ENCODE measurements at regions not wholly inside any gene's neighbourhood (a gene's known extent, or its start where the extent isn't known, plus 50 kb on each side); places are given as distances from the start of the nearest gene placed in this dataset.

DNA sequence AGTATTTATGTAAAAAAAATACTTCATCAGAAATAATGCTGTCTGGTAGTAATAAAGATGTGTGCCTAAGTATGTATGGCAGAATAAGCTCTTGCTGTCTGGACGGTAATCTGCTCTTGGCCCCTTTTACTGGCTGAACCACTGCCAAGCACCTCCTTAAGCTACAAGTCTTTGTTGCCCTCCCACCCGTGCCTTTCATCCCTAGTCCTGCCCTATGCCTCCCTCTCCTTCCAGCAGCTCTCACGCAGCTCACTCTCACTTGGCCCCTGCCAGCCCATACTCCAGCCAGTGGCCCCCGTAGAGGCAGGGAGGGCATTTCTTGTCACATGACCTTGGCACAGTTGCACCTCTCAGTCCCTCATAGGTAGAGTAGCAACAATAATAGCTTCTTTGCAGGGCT lies 54.5 kb upstream of the NPAS2 start:
- DNase-seq (ENCODE audit: low spot score): no peak

DNA sequence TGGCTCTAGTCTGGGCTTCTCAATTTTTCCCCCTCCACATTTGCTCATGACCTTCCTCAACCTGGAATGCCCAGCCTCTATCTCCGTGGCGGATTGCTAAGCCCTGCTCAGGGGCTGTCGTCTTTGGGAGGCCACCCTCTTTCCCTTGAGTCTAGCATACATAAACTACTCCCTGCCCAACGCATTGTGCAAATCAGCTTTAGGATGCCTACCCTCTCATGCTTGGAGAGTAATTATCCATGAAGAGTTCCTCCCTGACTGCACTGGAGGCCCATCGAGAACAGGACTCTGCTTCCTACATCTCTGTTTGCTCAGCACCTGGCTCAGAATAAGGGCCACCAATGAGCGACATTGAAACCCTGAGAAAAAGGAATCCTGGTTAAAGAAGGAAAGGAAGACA lies 53.7 kb upstream of the NPAS2 start:
- no peak for DNase-seq (ENCODE audit: low spot score)

DNA sequence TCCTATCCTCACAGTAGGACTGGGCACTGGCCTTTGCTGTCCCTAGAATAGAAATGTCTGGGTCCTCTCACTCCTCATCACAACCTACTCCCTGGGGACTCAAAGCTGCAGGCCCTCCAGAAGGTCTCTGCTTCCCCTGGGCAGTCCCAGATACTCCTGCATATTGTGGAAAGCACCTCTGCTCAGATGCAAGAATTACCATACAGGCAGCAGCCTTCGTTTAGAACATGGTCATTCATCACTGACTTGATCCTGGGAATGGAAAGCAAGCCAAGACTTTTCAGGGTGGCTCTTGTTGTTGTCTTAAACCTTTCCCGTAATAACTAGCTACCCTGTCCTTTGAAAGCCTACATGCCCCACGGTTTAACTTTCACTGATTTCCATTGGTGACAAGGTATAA lies 53.1 kb upstream of the NPAS2 start:
- DNase-seq (ENCODE audit: low spot score): no peak

- no peak for DNase-seq (ENCODE audit: low spot score)
Observed at GRCh38 chr2:100767224-100767653, 52.7 kb upstream of the NPAS2 start.

- DNase-seq (ENCODE audit: low spot score): no peak
Observed at GRCh38 chr2:100767810-100768806, 51.8 kb upstream of the NPAS2 start.
